ENCODE measurements at regions not wholly inside any gene's neighbourhood (a gene's known extent, or its start where the extent isn't known, plus 50 kb on each side); places are given as distances from the start of the nearest gene placed in this dataset.

DNA sequence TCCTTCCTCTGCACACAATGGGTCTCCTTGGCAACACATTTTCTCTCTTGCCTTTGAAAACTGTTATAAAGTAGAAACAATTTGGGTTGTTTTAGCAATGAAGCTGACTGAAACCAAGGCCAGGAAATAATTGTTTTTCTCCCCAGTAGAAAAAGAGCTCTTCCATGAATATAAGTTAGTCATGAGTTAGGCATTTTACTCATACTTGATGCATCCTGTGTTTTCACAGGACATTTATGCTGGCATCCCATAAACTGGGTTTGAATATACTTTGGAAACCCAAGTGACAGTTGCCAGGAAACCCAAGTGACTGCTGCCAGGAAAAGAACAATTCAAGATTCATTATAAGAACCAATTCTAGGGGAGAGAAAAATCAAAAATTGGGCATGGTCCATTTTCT lies 128.6 kb upstream of the NPY2R start:
- no peak overlapping the region for H3K4me2 ChIP-seq (ENCODE audit: low read length)
- H3K27ac ChIP-seq (ENCODE audit: low read length): no peak overlapping the region
- no peak overlapping the region for H2AFZ ChIP-seq (ENCODE audit: low read depth, low read length)
- no peaks in the 10 kb centered on the region for H3K36me3 ChIP-seq (replicated peaks; ENCODE audit: low read depth, low read length)
- no peak overlapping the region for H3K4me3 ChIP-seq (ENCODE audit: low read length)
- H3K79me2 ChIP-seq (ENCODE audit: low read length): no peaks in the 10 kb centered on the region
- no peaks in the 10 kb centered on the region for H4K20me1 ChIP-seq (ENCODE audit: insufficient read depth, low read length)
- H3K4me1 ChIP-seq (ENCODE audit: low read length): no peaks in the 10 kb centered on the region
- TF ChIP-seq, protein P1, sequence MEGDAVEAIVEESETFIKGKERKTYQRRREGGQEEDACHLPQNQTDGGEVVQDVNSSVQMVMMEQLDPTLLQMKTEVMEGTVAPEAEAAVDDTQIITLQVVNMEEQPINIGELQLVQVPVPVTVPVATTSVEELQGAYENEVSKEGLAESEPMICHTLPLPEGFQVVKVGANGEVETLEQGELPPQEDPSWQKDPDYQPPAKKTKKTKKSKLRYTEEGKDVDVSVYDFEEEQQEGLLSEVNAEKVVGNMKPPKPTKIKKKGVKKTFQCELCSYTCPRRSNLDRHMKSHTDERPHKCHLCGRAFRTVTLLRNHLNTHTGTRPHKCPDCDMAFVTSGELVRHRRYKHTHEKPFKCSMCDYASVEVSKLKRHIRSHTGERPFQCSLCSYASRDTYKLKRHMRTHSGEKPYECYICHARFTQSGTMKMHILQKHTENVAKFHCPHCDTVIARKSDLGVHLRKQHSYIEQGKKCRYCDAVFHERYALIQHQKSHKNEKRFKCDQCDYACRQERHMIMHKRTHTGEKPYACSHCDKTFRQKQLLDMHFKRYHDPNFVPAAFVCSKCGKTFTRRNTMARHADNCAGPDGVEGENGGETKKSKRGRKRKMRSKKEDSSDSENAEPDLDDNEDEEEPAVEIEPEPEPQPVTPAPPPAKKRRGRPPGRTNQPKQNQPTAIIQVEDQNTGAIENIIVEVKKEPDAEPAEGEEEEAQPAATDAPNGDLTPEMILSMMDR (IDR thresholded peaks at IDR 0.05; ENCODE audit: low read depth, low read length): no peak
- no peak for TF ChIP-seq EZH2phosphoT487 (IDR thresholded peaks at IDR 0.05; ENCODE audit: low read depth)
- no peaks in the 10 kb centered on the region for H3K27me3 ChIP-seq (ENCODE audit: low read depth, low read length)
- H3K9ac ChIP-seq (ENCODE audit: low read length): no peak overlapping the region
- H3K9me3 ChIP-seq (ENCODE audit: insufficient read depth, low read length): no peaks in the 10 kb centered on the region

DNA sequence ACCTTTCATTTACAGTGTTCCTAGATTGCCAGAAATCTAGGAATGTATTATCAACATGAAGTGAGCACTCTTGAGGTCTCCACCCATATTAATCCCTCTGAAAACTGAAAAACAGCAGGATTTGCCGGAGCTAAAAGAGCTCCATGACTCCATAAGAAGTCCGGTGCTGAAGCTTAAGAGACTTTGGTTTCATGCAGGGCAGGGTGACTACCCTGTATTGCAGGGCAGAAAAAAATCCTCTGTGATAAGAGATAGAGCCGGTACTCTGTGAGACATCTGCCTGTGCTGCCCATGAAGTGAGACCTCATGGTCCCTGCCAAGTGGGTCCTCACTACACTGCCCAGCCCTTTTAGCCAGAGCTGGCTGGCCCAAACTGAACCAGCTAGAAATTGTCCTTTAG lies 127.2 kb upstream of the NPY2R start:
- Histone ChIP-seq H3K27me3 (ENCODE audit: low read depth, low read length) (no peaks in the 10 kb centered on the region), H4K20me1 (ENCODE audit: insufficient read depth, low read length) (no peaks in the 10 kb centered on the region), H3K4me1 (ENCODE audit: low read length) (no peaks in the 10 kb centered on the region), H3K36me3 (replicated peaks; ENCODE audit: low read depth, low read length) (no peaks in the 10 kb centered on the region), H3K27ac (ENCODE audit: low read length) (no peak overlapping the region), H2AFZ (ENCODE audit: low read depth, low read length) (no peak overlapping the region), H3K9ac (ENCODE audit: low read length) (no peak overlapping the region), H3K4me2 (ENCODE audit: low read length) (no peak overlapping the region), H3K9me3 (ENCODE audit: insufficient read depth, low read length) (no peaks in the 10 kb centered on the region), H3K4me3 (ENCODE audit: low read length) (no peak overlapping the region), H3K79me2 (ENCODE audit: low read length) (no peaks in the 10 kb centered on the region)
- TF ChIP-seq, protein P1 (IDR thresholded peaks at IDR 0.05; ENCODE audit: low read depth, low read length): no peak
- TF ChIP-seq EZH2phosphoT487 (IDR thresholded peaks at IDR 0.05; ENCODE audit: low read depth): no peak

DNA sequence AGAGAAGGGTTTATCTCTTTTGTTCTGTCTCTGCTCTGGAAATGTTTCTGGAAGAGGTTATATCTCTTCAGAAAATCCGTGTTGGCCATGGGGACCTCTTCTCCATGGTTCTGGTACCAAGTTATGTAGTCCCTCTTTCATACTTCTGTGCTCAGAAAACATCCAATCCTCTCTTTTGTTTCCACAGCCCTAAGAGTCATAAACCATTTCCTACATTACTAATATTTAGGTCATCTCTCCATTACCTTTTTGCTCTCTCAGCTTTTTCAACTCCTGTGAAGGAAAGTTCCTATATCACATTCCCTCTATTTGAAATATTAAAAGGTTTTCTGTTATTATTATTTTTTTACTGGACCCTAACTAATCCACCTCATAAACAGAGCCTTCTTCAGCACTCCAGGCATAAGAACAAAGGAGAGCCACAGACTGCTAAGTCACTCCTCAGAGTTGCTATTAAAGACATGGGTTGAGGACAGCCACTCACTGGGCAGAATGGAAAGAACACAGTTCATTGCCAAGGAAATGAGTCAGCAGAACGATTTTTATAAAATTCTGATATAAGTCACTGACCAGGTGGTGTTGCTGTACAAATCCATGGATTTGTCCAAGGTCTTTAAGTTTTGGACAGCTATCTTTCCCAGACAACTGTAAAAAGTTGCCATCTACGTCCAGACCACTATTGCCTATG lies 122.4 kb upstream of the NPY2R start:
- Histone ChIP-seq H2AFZ (ENCODE audit: low read depth, low read length) (no peak overlapping the region), H3K9ac (ENCODE audit: low read length) (no peak overlapping the region), H3K27me3 (ENCODE audit: low read depth, low read length) (no peaks in the 10 kb centered on the region), H3K9me3 (ENCODE audit: insufficient read depth, low read length) (no peaks in the 10 kb centered on the region), H3K79me2 (ENCODE audit: low read length) (no peaks in the 10 kb centered on the region), H3K4me2 (ENCODE audit: low read length) (no peak overlapping the region), H3K4me3 (ENCODE audit: low read length) (no peak overlapping the region), H3K27ac (ENCODE audit: low read length) (no peak overlapping the region), H3K4me1 (ENCODE audit: low read length) (no peaks in the 10 kb centered on the region), H3K36me3 (replicated peaks; ENCODE audit: low read depth, low read length) (no peaks in the 10 kb centered on the region), H4K20me1 (ENCODE audit: insufficient read depth, low read length) (no peaks in the 10 kb centered on the region)
- no peak for TF ChIP-seq EZH2phosphoT487 (IDR thresholded peaks at IDR 0.05; ENCODE audit: low read depth)
- TF ChIP-seq, protein P1 (IDR thresholded peaks at IDR 0.05; ENCODE audit: low read depth, low read length): no peak

DNA sequence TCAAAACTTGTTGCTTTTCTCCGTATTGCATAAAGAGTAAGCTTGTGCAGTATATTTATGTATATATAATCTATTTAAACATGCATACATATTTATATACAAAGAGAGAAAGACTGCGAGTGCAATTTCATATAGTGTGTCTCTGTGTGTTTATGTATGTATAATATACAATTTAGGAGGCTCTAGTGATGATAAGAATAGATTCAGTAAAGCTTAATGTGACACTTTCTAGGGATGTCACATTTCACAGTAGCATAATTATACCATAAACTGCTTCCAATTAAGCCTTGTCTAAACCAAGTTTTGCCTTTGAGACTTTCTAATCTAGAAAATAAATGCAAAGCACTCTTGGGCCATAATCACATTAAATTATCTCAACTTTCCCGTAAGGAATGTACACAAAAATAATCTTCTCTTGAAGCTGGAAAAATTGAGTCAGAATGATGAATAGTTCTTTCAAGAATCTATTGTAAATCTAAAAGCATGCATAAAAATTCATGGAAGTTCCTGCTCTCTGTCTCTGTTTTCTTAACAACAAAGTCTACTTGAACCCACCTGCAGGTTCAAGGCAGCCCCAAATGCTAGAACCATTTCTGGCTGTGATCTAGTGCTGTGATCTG lies 114.1 kb upstream of the NPY2R start:
- Histone ChIP-seq H3K9ac (ENCODE audit: low read length) (no peak overlapping the region), H4K20me1 (ENCODE audit: insufficient read depth, low read length) (no peaks in the 10 kb centered on the region), H3K9me3 (ENCODE audit: insufficient read depth, low read length) (no peaks in the 10 kb centered on the region), H3K36me3 (replicated peaks; ENCODE audit: low read depth, low read length) (no peaks in the 10 kb centered on the region), H3K4me2 (ENCODE audit: low read length) (no peak overlapping the region), H3K4me1 (ENCODE audit: low read length) (no peaks in the 10 kb centered on the region), H2AFZ (ENCODE audit: low read depth, low read length) (no peak overlapping the region), H3K79me2 (ENCODE audit: low read length) (no peaks in the 10 kb centered on the region), H3K27me3 (ENCODE audit: low read depth, low read length) (no peaks in the 10 kb centered on the region), H3K27ac (ENCODE audit: low read length) (no peak overlapping the region), H3K4me3 (ENCODE audit: low read length) (no peak overlapping the region)
- TF ChIP-seq, protein P1 (IDR thresholded peaks at IDR 0.05; ENCODE audit: low read depth, low read length): no peak
- no peak for TF ChIP-seq EZH2phosphoT487 (IDR thresholded peaks at IDR 0.05; ENCODE audit: low read depth)
